ENCODE measurements at regions not wholly inside any gene's neighbourhood (a gene's known extent, or its start where the extent isn't known, plus 50 kb on each side); places are given as distances from the start of the nearest gene placed in this dataset.
"Not testable (repeated sequence)": the region's sequence is repeated elsewhere in the genome, so short reads cannot be mapped to it uniquely, and the experiment has no call there.

DNA sequence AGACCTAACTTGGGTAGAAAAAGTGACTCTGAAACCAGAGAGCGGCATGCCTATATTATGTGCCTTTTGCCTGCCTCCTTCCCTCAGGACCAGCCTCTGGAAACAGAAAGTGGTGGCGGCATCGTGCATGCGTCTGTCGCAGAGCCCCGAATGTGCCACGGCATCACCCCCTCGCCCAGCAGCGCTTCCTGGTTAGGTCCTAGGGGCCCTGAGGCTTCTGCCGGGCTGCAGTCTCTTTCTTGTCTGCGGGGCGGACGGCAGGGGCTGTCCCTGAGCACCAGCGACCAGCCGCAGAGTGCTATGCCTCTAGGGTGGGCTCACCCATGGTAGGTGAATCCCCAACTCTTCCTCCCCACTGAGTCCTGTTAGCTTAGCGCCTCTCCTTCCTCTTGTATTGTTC, 68.7 kb downstream of the VSIG4 start:
- DNase-seq (no peak), ATAC-seq (ENCODE audit: poor library complexity) (no peak)
- intact Hi-C loops (cut with DNase I) = no loop called here

DNA sequence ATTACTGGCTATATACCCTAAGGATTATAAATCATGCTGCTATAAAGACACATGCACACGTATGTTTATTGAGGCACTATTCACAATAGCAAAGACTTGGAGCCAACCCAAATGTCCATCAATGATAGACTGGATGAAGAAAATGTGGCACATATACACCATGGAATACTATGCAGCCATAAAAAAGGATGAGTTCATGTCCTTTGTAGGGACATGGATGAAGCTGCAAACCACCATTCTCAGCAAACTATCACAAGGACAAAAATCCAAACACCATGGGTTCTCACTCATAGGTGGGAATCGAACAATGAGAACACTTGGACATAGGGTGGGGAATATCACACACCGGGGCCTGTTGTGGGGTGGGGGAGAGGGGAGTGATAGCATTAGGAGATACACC, 72.7 kb downstream of the VSIG4 start:
- intact Hi-C loops (cut with DNase I); ATAC-seq (ENCODE audit: poor library complexity); DNase-seq: not testable (repeated sequence)

DNA sequence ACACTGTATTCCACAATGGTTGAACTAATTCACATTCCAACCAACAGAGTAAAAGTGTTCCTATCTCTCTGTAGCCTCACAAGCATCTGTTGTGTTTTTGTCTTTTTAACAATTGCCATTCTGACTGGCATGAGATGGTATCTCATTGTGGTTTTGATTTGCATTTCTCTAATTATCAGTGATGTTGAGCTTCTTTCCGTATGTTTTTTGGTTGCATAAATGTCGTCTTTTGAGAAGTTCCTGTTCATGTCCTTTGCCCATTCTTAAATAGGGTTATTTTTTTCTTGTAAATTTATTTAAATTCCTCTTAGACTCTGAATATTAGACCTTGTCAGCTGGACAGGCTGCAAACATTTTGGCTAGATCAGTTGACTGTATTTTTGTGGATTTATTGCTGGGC, 78.2 kb downstream of the VSIG4 start:
- ATAC-seq (ENCODE audit: poor library complexity) = no peak
- no peak for DNase-seq
- intact Hi-C loops (cut with DNase I) = no loop called here

DNA sequence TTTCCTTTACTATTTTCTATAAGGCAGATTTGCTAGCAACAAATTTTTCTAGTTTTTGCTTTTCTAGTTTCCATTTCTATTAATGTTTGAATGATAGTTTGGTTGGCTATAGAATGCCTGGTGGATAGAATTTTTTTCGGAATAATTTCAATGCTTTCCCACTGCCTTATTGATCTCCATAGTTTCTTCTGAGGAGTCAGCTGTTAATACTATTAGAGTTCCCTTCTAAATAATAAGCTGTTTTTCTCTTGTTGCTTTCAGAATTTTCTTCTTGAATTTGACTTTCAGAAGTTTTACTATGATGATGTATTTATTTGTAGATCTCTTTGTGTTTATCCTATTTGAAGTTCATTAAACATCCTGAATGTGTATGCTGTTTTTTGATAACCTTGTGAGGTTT, 91.8 kb downstream of the VSIG4 start:
- no peak for ATAC-seq (ENCODE audit: poor library complexity)
- intact Hi-C loops (cut with DNase I) = no loop called here
- DNase-seq = no peak

DNA sequence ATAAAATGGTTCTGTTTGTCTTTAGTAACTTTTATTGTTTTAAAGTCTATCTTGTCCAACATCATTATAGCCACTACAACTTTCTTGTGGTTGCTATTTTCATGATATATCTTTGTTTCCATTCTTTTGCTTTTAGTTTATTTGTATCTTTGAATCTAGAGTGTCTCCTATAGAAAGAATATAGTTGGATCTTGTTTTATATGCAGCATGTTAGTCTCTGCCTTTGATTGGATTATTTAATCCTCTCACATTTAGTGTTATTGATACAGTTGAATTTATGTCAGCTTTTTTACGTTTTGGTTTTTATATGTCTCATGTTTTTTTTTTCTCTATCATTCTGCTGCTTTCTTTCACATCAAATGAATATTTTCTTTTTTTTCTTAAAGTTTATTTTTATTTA, 98.1 kb downstream of the VSIG4 start:
- intact Hi-C loops (cut with DNase I) = no loop called here
- no peak for DNase-seq
- no peak for ATAC-seq (ENCODE audit: poor library complexity)

DNA sequence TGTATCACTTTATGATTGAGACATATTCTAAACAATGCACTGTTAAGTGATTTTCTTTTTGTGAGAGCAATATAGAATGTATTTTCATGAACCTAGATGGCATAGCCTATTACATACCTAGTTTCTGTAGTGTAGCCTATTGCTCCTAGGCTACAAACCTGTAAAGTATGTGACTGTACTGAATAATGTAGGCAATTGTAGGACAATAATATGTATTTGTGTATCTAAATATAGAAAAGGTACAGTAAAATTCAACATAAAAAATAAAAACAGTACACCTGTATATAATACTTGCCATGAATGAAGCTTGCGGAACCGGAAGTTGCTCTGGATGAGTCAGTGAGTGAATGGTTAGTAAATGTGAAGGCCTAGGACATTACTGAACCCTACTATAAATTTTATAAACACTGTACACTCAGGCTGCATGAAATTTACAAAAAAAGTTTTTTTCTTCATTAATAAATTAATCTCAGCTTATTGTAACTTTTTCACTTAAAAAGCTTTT, 106.7 kb downstream of the VSIG4 start:
- ATAC-seq (ENCODE audit: poor library complexity) (no peak), DNase-seq (no peak)
- intact Hi-C loops (cut with DNase I) = no loop called here

DNA sequence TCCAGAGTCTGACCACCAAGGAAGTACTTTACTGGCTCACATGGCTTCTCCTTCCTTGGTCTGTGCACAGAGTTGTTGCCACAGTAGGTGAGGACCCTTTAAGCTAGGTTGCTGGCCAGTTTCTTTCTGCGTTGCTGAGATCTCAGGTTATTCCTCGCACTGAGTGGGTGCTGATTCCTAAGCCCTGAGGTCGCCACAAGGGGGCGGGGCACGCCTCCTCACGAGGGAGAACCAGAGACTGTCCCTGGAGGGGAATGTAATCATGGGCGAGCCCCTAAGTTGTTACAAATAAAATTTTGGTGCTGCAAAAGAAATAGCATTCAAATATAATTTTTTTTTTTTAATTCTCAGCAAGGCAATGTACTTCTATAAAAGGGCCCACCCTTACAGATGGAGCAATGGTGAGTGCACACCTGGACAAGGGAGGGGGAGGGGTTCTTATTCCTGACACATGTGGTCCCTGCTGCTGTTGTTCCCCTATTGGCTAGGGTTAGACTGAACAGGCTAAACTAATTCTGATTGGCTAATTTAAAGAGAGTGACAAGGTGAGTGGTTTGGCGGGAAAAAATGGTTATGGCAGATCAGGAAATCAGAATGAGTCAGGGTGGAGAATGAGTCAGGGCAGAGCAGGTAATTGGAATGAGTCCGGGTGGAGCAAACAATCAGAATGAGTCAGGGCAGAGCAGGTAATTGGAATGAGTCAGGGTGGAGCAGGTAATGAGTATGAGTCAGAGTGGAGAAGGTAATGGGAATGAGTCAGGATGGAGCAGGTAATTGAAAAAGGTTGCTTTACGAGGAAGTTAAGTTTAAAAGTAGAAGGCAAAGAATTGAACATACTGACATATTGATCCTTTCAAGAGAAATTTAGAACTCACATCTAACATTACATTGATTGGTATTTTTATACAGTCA, 107.5 kb downstream of the VSIG4 start:
- no peak for ATAC-seq (ENCODE audit: poor library complexity)
- no peak for DNase-seq
- intact Hi-C loops (cut with DNase I) = no loop called here

DNA sequence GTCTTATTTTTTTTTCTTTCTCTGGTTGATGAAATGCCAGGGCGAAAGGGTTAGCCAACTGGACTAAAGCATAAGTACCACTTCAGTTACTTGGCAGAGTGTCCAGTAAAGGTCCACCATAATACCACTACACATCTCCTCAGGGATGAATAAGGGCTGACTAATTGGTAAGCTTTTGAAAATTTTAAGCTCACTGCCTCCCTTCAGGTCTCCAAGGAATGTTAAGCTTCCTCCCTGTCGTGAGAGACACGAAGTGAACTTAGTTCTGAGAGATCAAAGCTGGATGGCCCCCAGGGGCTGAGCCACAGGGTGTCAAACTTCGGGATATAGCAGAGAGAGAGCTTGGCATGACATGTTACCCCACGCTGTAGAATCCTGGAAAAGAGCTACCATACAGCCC, 111.4 kb downstream of the VSIG4 start:
- intact Hi-C loops (cut with DNase I) = no loop called here
- DNase-seq = no peak
- no peak for ATAC-seq (ENCODE audit: poor library complexity)

DNA sequence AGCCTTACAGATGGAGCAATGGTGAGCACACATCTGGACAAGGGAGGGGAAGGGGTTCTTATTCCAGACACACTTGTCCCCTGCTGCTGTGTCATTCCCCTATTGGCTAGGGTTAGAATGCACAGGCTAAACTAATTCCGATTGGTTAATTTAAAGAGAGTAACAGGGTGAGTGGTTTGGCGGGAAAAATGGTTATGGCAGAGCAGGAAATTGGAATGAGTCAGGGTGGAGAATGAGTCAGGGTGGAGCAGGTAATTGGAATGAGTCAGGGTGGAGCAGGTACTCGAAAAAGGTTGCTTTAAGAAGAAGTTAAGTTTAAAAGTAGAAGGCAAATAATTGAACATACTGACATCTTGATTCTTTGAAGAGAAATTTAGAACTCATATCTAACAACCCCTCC, 112.5 kb downstream of the VSIG4 start:
- intact Hi-C loops (cut with DNase I); DNase-seq; ATAC-seq (ENCODE audit: poor library complexity): not testable (repeated sequence)

DNA sequence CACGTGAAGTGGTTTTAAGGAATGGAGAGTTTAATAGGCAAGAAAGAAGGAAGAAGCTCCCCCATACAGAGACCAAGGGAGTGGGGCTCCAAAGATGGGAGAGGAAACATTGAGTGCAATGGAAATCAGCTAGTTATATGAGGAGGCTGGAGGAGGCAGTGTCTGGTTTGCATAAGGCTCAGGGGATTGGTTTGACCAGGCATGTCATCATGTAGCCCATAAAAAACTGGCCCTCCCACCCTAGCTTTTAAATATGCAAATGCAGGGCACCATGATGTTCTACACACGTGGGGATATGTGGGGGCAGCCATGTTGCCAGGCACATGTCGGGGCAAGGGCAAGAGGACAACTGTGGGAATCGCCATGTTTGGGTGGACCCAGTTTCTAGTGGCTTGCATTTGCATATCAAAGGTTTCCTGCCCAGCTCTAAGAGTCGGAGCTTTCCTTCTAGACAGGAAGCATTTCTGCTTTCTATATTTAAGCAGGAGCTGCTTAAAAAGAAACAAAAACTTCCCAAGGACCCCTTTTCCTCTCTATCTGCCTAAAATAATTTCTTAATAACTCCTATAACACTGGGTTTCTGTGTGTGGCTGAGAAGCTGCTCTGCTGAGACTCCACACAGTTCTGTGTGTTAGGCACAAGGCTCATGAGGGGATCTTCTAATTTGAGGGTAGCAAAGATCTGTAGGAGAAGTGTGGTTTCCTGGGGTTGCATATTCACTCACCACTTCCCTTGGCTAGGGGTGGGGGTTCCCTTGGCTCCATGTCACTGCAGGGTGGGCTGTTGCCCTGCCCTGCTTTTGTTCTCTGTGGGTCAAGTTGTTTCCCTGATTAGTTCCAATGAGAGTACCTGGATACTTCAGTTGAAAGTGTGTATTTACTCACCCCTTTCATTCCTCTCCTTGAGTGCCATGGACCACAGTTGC, 113.5 kb downstream of the VSIG4 start:
- ATAC-seq (ENCODE audit: poor library complexity) (no peak), DNase-seq (no peak)
- intact Hi-C loops (cut with DNase I) = no loop called here

DNA sequence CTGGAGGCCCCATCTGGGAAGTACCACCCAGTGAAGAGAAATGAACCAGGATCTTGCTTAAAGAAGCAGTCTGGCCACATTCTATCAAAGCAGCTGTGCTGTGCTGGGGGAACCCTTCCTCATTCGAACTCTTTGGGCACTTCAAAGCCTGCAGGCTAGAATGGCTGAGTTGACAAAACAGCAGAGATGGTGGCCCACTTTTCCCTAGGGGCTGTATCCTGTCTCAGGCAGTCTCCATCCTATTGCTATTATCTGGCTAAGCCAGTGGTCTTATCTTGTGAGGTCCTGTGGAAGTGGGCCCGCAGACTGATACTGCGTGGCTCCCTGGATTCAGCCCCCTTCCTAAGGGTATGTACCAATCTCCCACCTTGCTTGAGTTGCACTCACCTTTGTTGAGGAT, 114.3 kb downstream of the VSIG4 start:
- intact Hi-C loops (cut with DNase I) = no loop called here
- ATAC-seq (ENCODE audit: poor library complexity) (no peak), DNase-seq (no peak)

DNA sequence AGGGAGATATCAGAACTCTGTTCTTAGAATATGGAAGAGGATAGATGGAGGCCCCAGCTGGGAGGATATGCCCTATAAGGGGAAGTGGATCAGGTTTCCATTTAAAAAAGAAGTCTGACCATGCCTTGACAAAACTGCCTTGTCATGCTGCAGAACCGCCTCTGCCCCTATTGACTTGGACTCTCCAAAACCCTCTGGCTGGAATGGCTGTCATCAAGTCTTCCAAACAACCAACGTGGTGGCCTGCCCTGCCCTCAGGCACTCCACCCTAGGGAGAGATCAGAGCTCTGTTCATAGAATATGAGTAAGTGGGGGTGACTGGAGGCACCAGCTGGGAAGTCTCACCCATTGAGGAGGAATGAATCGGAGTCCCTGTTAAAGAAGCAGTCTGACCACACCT, 114.9 kb downstream of the VSIG4 start:
- DNase-seq (no peak), ATAC-seq (ENCODE audit: poor library complexity) (no peak)
- intact Hi-C loops (cut with DNase I) = no loop called here

DNA sequence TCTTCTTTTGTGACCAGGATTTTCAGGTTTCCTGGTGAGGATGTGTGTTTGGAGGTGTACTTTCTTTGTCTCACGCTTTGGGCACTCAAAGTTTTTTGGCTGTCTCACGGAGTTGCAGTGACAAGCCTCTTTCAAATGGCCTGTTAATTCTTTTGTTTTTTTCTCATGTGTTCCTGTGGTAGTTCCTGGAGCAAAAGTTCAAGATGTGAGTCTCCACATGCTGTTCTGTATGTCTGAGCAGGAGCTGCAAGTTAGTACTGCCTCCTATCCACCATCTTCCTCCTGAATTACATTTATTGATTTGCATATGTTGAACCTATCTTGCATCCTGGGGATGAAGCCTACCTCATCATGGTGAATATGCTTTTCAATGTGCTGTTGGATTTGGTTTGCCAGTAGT, 118.5 kb downstream of the VSIG4 start:
- no peak for DNase-seq
- ATAC-seq (ENCODE audit: poor library complexity) = no peak
- intact Hi-C loops (cut with DNase I) = no loop called here

DNA sequence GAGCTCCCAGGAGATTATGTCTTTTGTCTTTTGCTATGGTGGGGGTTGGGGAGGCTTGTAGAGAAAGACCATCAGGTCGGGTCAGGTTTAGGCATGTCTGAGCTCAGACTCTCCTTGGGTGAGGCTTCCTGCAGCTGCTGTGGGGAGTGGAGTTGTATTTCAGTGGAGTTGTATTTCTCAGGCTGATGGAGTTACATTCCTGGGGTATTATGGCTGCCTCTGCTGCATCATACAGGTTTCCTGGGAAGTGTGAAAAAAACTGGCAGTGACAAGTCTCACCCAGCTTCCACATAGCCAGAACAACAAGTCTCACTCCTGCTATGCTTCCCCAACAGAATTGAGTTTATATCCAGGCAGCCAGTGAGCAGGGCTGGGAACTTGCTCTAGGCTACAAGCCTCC, 119.3 kb downstream of the VSIG4 start:
- ATAC-seq (ENCODE audit: poor library complexity) (no peak), DNase-seq (no peak)
- intact Hi-C loops (cut with DNase I) = no loop called here

DNA sequence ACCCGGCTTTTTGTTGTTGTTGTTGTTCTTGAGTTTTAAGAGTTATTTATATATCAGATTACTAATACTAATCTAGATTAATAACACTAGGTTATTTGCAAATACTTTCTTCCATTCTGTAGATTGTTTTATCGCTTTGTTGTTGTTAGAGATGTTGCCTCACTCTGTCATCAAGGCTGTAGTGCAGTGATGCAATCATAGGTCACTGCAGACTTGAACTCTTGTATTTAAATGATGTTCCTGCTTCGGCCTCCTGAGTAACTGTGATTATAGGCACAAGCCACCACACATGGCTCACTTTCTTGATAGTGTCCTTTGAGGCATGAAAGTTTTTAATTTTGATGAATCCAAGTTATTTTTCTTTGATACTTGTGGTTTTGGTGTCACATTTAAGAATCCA, 129.0 kb downstream of the VSIG4 start:
- no peak for ATAC-seq (ENCODE audit: poor library complexity)
- no peak for DNase-seq
- intact Hi-C loops (cut with DNase I) = no loop called here

DNA sequence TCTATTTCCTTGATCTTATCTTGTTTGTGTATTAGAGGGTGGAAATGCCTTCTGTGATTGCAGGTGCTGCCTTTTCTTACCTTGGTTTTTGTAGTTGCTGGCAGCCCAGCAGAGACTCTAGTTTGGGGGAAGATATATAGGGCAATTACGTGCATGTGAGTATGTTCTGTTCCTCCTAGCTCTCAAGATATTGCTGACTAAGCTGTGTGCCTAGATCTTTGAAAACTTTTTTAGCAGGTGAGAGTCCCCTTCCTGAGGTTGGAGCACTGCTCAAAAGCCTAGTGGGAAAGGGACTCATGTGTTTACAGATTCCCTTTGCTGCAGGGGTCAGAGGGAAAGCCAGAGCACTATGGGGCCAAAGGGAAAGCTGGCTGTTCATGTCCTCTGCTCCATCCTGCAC, 136.1 kb downstream of the VSIG4 start:
- DNase-seq (no peak), ATAC-seq (ENCODE audit: poor library complexity) (no peak)
- intact Hi-C loops (cut with DNase I) = no loop called here

DNA sequence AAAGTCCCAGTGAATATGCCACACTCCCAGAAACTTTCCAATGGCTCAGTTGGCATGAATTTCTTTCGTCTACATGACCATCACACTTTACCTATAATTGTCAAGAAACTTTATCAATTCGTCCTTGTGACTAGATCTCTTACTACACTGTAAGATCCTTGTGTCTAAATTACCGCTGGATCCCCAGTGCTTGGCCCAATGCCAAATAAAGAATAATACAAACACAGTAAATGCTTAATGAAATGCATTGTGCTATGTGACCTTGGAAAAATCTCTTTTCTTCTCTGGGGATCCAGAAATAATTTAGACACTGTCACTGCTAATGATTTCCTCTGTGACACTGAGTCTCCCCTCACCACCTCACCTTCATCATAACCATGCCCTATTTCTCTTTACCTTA, 137.9 kb downstream of the VSIG4 start:
- ATAC-seq (ENCODE audit: poor library complexity) = no peak

DNA sequence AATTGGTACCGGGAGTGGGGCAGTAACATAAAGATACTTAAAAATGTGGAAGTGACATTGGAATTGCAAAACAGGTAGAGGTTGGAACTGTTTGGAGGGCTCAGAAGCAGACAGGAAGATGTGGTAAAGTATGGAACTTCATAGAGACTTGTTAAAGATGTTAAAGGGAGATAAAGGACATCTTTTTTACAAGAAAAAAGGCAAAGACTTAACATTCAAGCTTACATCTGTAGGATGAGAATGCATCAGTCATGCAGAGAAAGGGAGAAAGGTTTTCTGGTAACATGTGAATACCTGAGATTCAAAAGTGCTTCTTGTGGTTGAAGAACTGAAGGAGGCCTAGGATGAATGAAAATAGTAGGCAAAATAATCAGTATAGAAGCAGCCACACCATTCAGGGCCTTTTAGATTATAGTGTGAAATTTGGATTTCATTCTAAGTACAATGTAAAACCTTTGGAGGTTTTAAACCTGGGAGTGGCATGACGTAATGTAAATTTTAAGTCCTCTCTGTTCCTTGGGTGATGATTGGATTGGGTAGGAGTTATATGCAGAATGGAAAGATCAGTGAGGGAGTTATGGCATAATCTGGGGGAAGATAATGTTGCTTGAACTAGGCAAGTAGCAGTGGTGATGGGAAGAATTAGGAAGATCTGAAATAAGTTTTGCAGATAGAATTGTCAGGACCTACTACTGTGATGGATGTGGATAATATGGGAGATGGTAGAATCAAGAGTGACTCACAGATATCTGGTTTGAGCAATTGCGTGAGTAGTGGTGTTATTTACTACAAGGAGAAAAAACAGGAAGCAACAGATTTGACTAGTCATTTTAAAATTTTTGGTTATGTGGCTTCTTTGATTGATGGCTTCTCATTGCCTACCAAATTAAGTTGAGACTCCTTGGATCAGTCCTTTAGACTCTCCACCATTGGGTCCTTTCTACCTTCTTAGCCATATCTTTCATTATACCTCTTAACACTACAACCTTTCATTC, 138.7 kb downstream of the VSIG4 start:
- no peak for DNase-seq
- no peak for ATAC-seq (ENCODE audit: poor library complexity)
- intact Hi-C loops (cut with DNase I) = no loop called here

More for the DNA sequence above, 137.9 kb downstream of the VSIG4 start:
- intact Hi-C loops (cut with DNase I) = no loop called here
- no peak for DNase-seq

DNA sequence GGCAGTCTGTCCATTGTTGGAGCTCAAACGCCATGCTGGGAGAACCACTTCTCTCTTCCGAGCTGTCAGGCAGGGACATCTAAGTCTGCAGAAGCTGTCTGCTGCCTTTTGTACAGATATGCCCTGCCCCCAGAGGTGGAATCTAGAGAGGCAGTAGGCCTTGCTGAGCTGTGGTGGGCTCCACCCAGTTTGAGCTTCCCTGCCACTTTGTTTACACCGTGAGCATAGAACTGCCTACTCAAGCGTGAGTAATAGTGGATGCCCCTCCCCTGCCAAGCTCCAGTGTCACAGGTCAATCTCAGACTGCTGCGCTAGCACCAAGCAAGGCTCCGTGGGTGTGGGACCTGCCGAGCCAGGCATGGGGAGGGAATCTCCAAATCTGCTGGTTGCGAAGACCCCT, 145.7 kb downstream of the VSIG4 start:
- ATAC-seq (ENCODE audit: poor library complexity) (no peak), DNase-seq (no peak)
- intact Hi-C loops (cut with DNase I) = no loop called here
